ENCODE measurements at regions not wholly inside any gene's neighbourhood (a gene's known extent, or its start where the extent isn't known, plus 50 kb on each side); places are given as distances from the start of the nearest gene placed in this dataset.

DNA sequence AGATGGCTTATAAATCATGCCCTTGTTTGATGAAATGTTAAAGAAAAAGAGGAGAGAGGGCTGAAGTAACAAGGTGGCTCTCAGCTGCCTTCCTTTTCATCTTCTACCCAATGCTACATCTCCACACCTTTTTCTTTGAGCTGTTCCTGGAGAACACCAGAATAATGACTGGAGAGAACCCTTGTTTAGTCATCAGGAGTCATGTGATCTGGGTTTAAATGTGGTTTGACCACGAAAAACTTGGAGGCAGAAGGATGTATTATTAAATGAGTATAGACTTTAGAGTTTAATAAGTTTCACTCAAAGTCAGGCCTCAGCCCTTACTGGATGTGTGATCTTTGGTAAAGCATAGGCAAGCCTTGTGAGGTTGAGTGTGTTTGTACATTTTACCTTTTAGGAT, 230.3 kb upstream of the TBL1XR1 start:
- intact Hi-C loops (cut with DNase I; ENCODE audit: low total_unique reads), result no loop called here
- DNase-seq, result no peak
- H3K27ac ChIP-seq, result no peak overlapping the region
- H3K27me3 ChIP-seq, result no peaks in the 10 kb centered on the region
- no peaks in the 10 kb centered on the region for H3K4me1 ChIP-seq
- H3K9me3 ChIP-seq, result no peaks in the 10 kb centered on the region
- 56 to 84% methylated on average over 1 of the region's 1 CpG for WGBS, 2 donors
- no peaks in the 10 kb centered on the region for H3K36me3 ChIP-seq (ENCODE audit: low read depth, missing control alignments)
- no peak overlapping the region for H3K4me3 ChIP-seq
- TF ChIP-seq, protein P1, sequence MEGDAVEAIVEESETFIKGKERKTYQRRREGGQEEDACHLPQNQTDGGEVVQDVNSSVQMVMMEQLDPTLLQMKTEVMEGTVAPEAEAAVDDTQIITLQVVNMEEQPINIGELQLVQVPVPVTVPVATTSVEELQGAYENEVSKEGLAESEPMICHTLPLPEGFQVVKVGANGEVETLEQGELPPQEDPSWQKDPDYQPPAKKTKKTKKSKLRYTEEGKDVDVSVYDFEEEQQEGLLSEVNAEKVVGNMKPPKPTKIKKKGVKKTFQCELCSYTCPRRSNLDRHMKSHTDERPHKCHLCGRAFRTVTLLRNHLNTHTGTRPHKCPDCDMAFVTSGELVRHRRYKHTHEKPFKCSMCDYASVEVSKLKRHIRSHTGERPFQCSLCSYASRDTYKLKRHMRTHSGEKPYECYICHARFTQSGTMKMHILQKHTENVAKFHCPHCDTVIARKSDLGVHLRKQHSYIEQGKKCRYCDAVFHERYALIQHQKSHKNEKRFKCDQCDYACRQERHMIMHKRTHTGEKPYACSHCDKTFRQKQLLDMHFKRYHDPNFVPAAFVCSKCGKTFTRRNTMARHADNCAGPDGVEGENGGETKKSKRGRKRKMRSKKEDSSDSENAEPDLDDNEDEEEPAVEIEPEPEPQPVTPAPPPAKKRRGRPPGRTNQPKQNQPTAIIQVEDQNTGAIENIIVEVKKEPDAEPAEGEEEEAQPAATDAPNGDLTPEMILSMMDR (IDR thresholded peaks at IDR 0.05), result no peak
- TF ChIP-seq POLR2A (IDR thresholded peaks at IDR 0.05), result no peak

GRCh38 chr3:177429079-177429478, 231.8 kb upstream of the TBL1XR1 start:
- H3K36me3 ChIP-seq (ENCODE audit: low read depth, missing control alignments), result no peaks in the 10 kb centered on the region
- H3K9me3 ChIP-seq, result no peaks in the 10 kb centered on the region
- WGBS, 2 donors, result 56 to 59% methylated on average over 1 of the region's 1 CpG
- no peaks in the 10 kb centered on the region for H3K27me3 ChIP-seq
- TF ChIP-seq, protein P1 (IDR thresholded peaks at IDR 0.05), result no peak
- TF ChIP-seq POLR2A (IDR thresholded peaks at IDR 0.05), result no peak
- no peak overlapping the region for H3K27ac ChIP-seq
- no peak for DNase-seq
- H3K4me3 ChIP-seq, result no peak overlapping the region
- intact Hi-C loops (cut with DNase I; ENCODE audit: low total_unique reads), result no loop called here
- H3K4me1 ChIP-seq, result no peaks in the 10 kb centered on the region

DNA sequence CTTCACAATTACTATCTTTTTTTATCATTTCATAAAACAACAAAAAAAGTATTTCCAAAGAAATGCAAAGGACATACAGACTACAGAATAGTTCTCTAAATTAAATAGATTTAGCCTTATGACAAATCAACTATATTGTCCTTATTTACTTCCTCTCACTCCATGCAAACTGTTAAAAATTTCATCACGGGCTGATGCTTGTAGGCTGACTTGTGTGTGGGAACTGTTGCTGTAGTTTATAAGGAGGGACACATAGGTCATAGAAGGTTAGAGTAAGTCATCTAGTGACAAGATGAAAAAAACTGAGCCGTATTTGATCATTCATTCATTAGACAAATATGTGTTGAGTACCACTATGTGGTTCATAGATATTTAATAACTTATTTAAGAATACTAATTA, 232.5 kb upstream of the TBL1XR1 start:
- Histone ChIP-seq H3K4me3 (no peak overlapping the region), H3K27ac (no peak overlapping the region), H3K27me3 (no peaks in the 10 kb centered on the region), H3K4me1 (no peaks in the 10 kb centered on the region), H3K36me3 (ENCODE audit: low read depth, missing control alignments) (no peaks in the 10 kb centered on the region), H3K9me3 (no peaks in the 10 kb centered on the region)
- 81 to 85% methylated on average over 2 of the region's 2 CpGs for WGBS, 2 donors
- TF ChIP-seq POLR2A (IDR thresholded peaks at IDR 0.05), result no peak
- TF ChIP-seq, protein P1 (IDR thresholded peaks at IDR 0.05), result no peak
- no peak for DNase-seq
- intact Hi-C loops (cut with DNase I; ENCODE audit: low total_unique reads), result no loop called here

- H3K36me3 ChIP-seq (ENCODE audit: low read depth, missing control alignments), result no peaks in the 10 kb centered on the region
- H3K9me3 ChIP-seq, result no peaks in the 10 kb centered on the region
- H3K27ac ChIP-seq, result no peak overlapping the region
- no peak for DNase-seq
- intact Hi-C loops (cut with DNase I; ENCODE audit: low total_unique reads), result no loop called here
- no peaks in the 10 kb centered on the region for H3K27me3 ChIP-seq
- WGBS, 2 donors, result 76 to 91% methylated on average over 5 of the region's 5 CpGs
- H3K4me1 ChIP-seq, result no peaks in the 10 kb centered on the region
- TF ChIP-seq, protein P1 (IDR thresholded peaks at IDR 0.05), result no peak
- TF ChIP-seq POLR2A (IDR thresholded peaks at IDR 0.05), result no peak
- H3K4me3 ChIP-seq, result no peak overlapping the region
Measured at GRCh38 chr3:177430653-177431052, 233.4 kb upstream of the TBL1XR1 start.

DNA sequence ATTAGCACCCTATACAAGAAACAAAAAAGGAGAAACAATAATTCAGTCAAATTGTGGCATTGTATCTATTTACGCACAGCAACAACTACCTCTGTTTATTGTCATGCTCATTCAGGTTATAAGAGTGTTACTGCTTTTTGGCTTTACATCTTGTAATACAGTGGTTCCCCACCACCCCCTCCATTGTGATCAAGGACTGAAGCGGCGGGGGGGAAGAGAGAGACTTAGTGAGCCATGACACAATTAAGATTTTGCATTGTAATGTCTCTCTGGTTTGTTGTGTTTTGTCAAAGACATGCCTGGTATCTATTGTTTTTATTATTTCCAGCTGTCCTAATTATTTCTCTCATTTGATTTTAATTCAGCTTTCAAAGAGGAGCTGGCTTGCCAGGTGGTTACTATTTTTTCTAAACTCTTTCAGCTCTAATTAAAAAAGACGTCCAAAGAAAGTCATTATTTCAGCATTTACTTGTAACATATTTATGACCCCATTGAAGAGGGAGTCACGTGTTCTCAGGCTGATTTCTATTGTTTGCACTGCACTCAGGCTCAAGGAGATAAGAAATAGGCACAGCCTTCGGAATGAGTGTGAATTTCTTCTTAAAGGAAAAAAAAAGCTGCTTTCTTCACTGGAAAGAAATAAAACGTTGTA, 234.4 kb upstream of the TBL1XR1 start:
- TF ChIP-seq, protein P1 (IDR thresholded peaks at IDR 0.05), result no peak
- TF ChIP-seq POLR2A (IDR thresholded peaks at IDR 0.05), result no peak
- Histone ChIP-seq H3K36me3 (ENCODE audit: low read depth, missing control alignments) (no peaks in the 10 kb centered on the region), H3K27me3 (no peaks in the 10 kb centered on the region), H3K4me3 (no peak overlapping the region), H3K27ac (no peak overlapping the region), H3K4me1 (no peaks in the 10 kb centered on the region), H3K9me3 (no peaks in the 10 kb centered on the region)
- WGBS, 2 donors, result 35 to 43% methylated on average over 7 of the region's 7 CpGs
- intact Hi-C loops (cut with DNase I; ENCODE audit: low total_unique reads), result no loop called here
- DNase-seq, result no peak

Measured in testis (tissue), 2 donors.